Activated naive CD8-positive, alpha-beta T cell treated with anti-CD3 and anti-CD28 coated beads, Interleukin-2, amount 50 U/mL, for 24 hours (primary cell): ENCODE measurements at regions not wholly inside any gene's neighbourhood (a gene's known extent, or its start where the extent isn't known, plus 50 kb on each side); places are given as distances from the start of the nearest gene placed in this dataset.
"Not testable (repeated sequence)": the region's sequence is repeated elsewhere in the genome, so short reads cannot be mapped to it uniquely, and the experiment has no call there.

Experiments used
- ATAC-seq: fragments of 150-1000 bp; cut with Tn5 transposase; one replicate; pipeline ENCODE4 v1.10.0; 2021
- DNase-seq: peaks from one replicate; pipeline ENCODE4 v3.0.0; 2021
- H3K27ac Mint-ChIP-seq: one replicate; pipeline ENCODE4 v1.8.0; 2021; ENCODE audit warnings: mild to moderate bottlenecking, mixed read lengths
- H3K27me3 Mint-ChIP-seq: one replicate; pipeline ENCODE4 v1.8.0; 2021; ENCODE audit warnings: mixed read lengths
- H3K36me3 Mint-ChIP-seq: one replicate; pipeline ENCODE4 v1.8.0; 2021; ENCODE audit warnings: low read depth, mixed read lengths
- H3K4me1 Mint-ChIP-seq: one replicate; pipeline ENCODE4 v1.8.0; 2021; ENCODE audit warnings: mixed read lengths
- H3K4me3 Mint-ChIP-seq: one replicate; pipeline ENCODE4 v1.8.0; 2021; ENCODE audit warnings: mild to moderate bottlenecking, moderate library complexity, mixed read lengths
- H3K9me3 Mint-ChIP-seq: one replicate; pipeline ENCODE4 v1.8.0; 2021; ENCODE audit warnings: mixed read lengths

DNA sequence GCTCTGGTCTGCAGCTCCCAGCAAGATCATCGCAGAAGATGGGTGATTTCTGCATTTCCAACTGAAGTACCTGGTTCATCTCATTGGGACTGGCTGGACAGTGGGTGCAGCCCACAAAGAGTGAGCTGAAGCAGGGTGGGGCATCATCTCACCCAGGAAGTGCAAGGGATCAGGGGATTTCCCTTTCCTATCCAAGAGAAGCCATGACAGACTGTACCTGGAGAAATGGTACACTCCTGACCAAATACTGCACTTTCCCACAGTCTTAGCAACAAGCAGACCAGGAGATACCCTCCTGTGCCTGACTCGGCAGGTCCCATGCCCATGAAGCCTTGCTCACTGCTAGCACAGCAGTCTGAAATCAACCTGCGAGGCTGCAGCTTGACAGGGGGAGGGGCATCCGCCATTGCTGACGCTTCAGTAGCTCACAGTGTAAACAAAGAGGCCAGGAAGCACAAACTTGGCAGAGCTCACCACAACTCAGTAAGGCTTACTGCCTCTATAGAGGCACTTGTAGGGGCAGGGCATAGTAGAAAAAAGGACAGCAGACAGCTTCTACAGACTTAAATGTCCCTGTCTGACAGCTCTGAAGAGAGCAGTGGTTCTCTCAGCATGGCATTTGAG lies 60.5 kb downstream of the AREG start:
- H3K27me3 Mint-ChIP-seq: peaks cover 22% of the 10 kb centered on the region
- H3K4me3 Mint-ChIP-seq, H3K27ac Mint-ChIP-seq, H3K4me1 Mint-ChIP-seq, H3K36me3 Mint-ChIP-seq, H3K9me3 Mint-ChIP-seq, DNase-seq, ATAC-seq: not testable (repeated sequence)

DNA sequence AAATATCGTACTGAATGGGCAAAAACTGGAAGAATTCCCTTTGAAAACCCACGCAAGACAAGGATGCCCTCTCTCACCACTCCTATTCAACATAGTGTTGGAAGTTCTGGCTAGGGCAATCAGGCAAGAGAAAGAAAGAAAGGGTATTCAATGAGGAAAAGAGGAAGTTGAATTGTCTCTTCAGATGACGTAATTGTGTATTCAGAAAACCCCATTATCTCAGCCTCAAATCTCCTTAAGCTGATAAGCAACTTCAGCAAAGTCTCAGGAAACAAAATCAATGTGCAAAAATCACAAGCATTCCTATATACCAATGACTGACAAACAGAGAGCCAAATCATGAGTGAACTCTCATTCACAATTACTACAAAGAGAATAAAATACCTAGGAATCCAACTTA lies 64.4 kb downstream of the AREG start:
- DNase-seq, H3K4me3 Mint-ChIP-seq, ATAC-seq, H3K27ac Mint-ChIP-seq, H3K4me1 Mint-ChIP-seq, H3K9me3 Mint-ChIP-seq, H3K36me3 Mint-ChIP-seq: not testable (repeated sequence)
- H3K27me3 Mint-ChIP-seq: peaks cover 20% of the 10 kb centered on the region

DNA sequence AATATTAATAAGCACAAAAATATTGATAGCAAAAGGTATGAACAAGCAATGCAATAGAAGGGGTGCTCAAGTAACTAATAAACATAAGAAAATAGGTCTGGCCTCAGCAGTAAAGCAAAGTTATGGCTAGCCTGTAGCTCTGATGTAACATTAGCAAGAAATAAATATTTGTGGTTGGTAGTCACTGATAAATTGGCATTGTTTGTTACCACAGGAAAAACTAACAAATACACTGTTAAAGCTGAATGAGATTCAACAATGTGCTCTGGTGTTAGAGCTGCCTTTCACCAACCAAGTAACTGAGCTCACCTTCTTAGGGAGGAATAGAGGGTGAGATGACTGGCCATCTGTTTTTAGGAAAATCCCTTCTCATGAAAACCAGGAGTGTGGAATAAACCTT lies 71.4 kb downstream of the AREG start:
- no peaks in the 10 kb centered on the region for H3K36me3 Mint-ChIP-seq

DNA sequence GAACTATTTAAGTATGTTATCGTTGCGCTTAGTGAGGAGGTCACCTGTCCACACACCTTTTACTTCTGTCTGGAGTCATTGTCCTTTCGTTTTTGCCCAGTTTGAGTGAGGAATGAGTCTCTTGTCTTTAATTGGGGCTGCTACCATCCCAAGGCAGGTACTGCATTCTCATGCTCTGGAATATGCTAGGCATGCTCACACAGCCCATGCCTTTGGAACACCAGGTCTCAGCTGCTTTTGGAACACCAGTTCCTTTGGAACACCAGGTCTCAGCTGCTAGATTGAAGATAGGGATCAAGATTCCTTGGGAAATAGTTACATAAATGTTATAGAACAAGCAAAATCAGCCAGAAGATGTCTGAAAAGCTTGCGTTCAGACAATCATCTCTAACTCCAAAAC lies 73.1 kb downstream of the AREG start:
- Mint-ChIP-seq H3K4me1 (no peaks in the 10 kb centered on the region), H3K27me3 (no peaks in the 10 kb centered on the region), H3K36me3 (no peaks in the 10 kb centered on the region), H3K4me3 (no peak overlapping the region), H3K27ac (no peak overlapping the region), H3K9me3 (no peaks in the 10 kb centered on the region)
- ATAC-seq (no peak), DNase-seq (no peak)

More for the DNA sequence above, 71.4 kb downstream of the AREG start:
- Mint-ChIP-seq H3K27me3 (no peaks in the 10 kb centered on the region), H3K4me3 (no peak overlapping the region), H3K27ac (no peak overlapping the region), H3K9me3 (no peaks in the 10 kb centered on the region), H3K4me1 (no peaks in the 10 kb centered on the region)
- ATAC-seq (no peak), DNase-seq (no peak)

DNA sequence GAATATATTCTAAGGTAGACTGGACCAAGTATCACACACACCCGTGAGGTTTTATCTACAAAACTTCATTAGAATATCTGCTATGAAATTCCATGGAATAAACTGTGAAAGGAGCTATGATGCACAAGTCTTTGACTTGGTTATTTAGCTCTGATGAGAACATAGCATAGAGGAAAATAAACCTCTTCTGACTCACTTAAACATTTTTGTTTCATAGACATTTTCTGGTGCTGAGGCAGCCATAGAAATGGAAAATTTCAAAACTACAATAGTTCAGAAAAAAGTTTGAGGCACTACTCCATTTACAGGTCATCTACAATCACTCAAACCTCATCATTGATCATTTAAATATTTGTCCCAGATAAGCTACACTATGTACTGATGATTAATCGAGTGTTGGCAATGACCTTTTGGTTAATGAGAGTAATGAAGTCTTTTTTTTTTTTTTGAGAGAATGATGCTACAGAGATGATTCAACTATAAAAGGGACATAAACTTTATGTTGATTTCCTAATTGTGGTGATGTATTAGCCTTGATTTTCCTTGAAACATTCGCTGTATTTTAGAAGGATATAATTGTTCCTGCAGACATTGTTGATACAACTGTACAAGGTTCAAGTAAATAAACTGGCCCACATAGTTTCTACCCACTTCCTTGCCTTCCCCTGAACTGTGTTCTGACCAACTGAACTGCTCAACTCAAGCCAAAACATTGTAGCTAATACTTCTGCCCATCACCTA lies 77.5 kb downstream of the AREG start:
- Mint-ChIP-seq H3K4me1 (peaks cover 3% of the 10 kb centered on the region), H3K27me3 (peaks cover 5% of the 10 kb centered on the region), H3K27ac (no peak overlapping the region), H3K4me3 (no peak overlapping the region), H3K36me3 (no peaks in the 10 kb centered on the region), H3K9me3 (no peaks in the 10 kb centered on the region)
- no peak for DNase-seq
- no peak for ATAC-seq

DNA sequence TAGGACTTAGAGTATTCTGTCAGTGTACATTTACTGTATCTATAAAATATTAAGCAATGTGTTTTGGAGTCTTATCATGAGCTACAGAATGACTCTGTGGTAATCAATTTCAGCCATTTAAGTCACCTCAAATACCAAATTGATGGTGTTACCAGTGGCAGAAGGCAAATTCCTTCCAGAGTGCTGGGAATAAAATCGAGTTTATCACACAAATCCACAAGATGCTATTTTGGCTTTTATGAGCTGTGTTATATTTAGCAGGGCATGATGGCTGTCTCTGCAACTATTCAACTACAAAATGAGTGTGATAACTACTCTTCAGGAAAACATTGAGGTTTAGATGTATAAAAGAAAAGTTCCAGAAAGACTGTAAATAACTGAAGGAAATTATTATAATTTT lies 78.2 kb downstream of the AREG start:
- H3K4me3 Mint-ChIP-seq: no peak overlapping the region
- no peaks in the 10 kb centered on the region for H3K9me3 Mint-ChIP-seq
- no peaks in the 10 kb centered on the region for H3K36me3 Mint-ChIP-seq
- H3K4me1 Mint-ChIP-seq: peaks cover 3% of the 10 kb centered on the region
- ATAC-seq: no peak
- H3K27ac Mint-ChIP-seq: no peak overlapping the region
- no peak for DNase-seq
- peaks cover 5% of the 10 kb centered on the region for H3K27me3 Mint-ChIP-seq

DNA sequence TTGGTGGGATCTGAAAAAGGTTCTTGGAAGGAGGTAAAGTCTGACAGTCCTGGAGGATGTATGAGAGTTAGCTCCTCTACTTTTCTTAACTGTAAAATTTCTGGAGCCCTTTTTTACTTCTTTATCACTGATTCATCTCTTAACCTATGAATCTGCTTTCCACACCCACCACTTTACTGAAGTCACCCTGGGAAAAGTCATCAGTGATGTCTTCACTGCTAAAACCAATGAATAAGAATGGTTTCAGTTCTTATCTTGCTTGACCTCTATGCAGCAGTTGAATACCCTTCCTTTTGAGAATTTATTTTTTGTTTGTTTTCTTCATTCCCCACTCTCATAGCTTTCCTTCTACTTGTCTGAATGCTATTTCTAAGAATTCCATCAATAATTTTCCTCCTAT lies 80.0 kb downstream of the AREG start:
- Mint-ChIP-seq H3K36me3 (no peaks in the 10 kb centered on the region), H3K4me3 (no peak overlapping the region), H3K9me3 (no peaks in the 10 kb centered on the region), H3K27ac (no peak overlapping the region), H3K27me3 (peaks cover 5% of the 10 kb centered on the region), H3K4me1 (peaks cover 3% of the 10 kb centered on the region)
- DNase-seq (no peak), ATAC-seq (peak; percentile 73)

DNA sequence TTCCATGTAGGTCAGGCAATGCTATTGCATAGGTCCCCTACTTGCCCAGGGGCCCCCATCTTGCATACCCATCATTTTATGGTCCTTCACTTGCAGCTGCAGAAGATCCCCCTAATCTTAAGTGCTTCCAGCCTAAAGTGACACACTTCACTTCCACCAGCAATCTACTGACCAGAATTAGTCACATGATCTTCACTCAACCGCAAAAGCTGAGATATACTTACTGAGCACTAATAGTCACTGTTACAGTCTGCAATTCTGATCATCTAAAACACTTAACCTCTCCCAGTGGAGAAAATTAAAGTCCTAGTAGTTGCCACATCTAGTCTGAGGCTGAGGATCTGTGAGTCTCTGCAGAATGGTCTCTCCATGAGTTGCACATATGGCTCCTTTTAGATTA lies 82.1 kb downstream of the AREG start:
- no peak for ATAC-seq
- no peak for DNase-seq
- H3K27me3 Mint-ChIP-seq: peaks cover 5% of the 10 kb centered on the region
- no peak overlapping the region for H3K4me3 Mint-ChIP-seq
- H3K9me3 Mint-ChIP-seq: no peaks in the 10 kb centered on the region
- H3K36me3 Mint-ChIP-seq: no peaks in the 10 kb centered on the region
- H3K4me1 Mint-ChIP-seq: peaks cover 3% of the 10 kb centered on the region
- H3K27ac Mint-ChIP-seq: no peak overlapping the region

DNA sequence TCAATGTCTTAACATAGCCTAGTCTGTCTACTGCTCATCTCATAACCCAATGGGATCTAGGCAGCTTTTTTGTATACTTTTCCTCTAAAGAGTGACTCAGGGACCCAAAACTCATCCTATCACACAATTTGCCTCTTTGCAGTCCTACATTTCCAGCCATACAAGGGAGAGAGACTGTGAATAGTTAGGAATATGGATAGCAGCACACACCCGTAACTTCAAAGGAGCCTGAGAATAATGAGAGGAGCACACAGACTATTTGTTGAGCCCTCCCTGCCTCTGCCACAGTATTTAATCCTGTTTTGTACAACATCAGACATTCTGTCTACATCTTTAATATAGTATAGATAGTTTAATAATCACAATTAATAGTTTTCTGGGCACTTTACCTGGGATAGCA lies 83.2 kb downstream of the AREG start:
- Mint-ChIP-seq H3K27me3 (peaks cover 8% of the 10 kb centered on the region), H3K36me3 (no peaks in the 10 kb centered on the region), H3K9me3 (no peaks in the 10 kb centered on the region), H3K4me1 (peaks cover 3% of the 10 kb centered on the region), H3K27ac (no peak overlapping the region), H3K4me3 (no peak overlapping the region)
- ATAC-seq (no peak), DNase-seq (no peak)

DNA sequence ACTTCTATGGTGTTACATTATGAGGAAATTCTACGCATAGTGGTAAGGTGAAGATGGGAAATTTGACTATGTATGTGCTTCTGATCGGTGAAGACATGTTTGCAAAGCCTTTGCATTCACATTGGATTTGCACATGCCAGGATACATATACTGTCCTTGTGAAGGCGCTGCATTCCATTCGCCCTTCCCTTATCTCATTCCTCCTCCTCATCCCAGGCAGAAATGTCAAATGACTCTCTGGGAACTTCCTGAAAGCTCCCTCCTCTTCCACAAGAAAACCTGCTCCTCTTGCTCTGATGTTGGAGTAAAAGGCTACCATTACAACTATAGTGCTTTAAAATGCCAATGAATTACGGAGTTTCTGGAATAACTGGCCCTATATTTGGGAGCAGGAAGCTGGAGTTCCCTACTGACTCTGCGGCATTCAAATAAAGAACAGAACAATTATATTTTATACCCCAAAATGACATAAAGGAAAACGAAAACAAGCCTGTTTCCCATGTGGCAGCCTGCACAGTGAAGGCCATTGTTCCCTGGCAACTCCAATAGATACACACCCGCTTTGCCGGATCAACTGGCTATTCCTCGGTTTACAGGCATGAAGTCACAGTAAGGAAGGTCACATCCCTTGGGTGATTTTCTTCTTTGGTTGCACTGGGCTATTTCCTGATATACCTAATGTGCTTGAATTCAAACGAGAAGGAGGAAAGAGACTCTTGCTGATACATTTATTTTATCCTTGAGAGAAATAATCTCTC lies 84.5 kb downstream of the AREG start:
- no peak overlapping the region for H3K4me3 Mint-ChIP-seq
- DNase-seq: no peak
- no peaks in the 10 kb centered on the region for H3K9me3 Mint-ChIP-seq

DNA sequence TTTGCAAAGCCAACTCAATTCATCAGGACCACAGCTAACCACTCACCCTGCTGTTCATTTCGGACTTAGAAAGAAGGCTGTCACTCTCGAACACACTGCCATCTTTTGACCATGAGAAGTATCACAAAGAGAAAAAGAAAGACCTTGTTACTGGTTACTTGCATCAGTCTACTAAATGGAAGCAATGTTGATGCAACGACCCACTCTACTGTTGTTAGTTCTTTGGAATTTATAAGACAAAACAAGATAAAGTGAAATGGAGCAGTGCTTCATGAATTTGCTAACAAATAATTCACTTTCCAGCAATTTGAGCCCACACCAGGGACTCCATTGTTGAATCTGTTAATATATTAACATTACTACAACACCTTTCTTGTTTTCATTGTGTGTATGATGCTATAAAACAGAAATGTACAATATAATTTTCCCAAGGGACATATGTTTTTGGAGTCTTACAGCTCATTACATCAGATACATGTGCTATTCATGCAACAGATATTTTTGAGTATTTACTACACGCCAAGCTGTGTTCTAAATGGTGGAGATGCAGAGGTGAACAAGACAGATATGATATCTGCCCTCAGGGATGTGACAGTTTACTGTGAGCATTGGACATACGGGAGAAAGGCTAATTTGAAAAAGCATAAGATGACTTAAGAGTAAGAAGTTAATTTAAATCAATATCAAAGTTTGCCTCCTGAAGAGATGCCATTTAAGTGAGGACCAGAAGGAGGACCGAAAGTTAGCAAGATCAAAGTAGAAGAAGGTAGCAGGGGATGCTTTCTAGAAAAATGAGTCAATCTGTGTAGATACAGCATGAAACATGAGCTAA lies 87.2 kb downstream of the AREG start:
- no peaks in the 10 kb centered on the region for H3K9me3 Mint-ChIP-seq
- DNase-seq: no peak
- H3K27ac Mint-ChIP-seq: no peak overlapping the region
- H3K4me3 Mint-ChIP-seq: no peak overlapping the region
- H3K36me3 Mint-ChIP-seq: no peaks in the 10 kb centered on the region
- ATAC-seq: peak; percentile 54
- H3K4me1 Mint-ChIP-seq: no peaks in the 10 kb centered on the region
- peaks cover 6% of the 10 kb centered on the region for H3K27me3 Mint-ChIP-seq

More for the DNA sequence above, 84.5 kb downstream of the AREG start:
- H3K4me1 Mint-ChIP-seq: peaks cover 3% of the 10 kb centered on the region
- no peaks in the 10 kb centered on the region for H3K36me3 Mint-ChIP-seq
- no peak for ATAC-seq
- H3K27me3 Mint-ChIP-seq: peaks cover 8% of the 10 kb centered on the region
- no peak overlapping the region for H3K27ac Mint-ChIP-seq

DNA sequence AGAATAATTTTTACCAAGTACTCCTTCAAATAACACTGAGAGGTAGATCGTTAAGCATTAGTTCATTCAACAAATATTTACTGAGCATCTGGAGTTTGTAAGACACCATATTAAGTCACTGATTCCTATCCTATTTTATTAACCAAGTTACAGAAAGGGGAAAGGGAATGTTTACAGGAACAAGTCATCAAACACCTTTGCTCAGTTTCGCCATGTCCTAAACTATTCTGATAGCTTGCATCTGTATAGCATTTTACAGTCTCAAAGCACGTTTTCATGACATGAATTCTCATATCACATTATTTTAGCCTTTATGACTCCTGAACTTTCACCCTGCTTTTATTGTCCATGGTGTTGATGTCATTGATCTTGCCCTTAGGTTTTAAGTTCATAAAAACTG lies 89.2 kb downstream of the AREG start:
- DNase-seq: no peak
- Mint-ChIP-seq H3K36me3 (no peaks in the 10 kb centered on the region), H3K9me3 (no peaks in the 10 kb centered on the region), H3K4me3 (no peak overlapping the region), H3K27ac (no peak overlapping the region), H3K27me3 (peaks cover 7% of the 10 kb centered on the region), H3K4me1 (no peaks in the 10 kb centered on the region)
- ATAC-seq: no peak

DNA sequence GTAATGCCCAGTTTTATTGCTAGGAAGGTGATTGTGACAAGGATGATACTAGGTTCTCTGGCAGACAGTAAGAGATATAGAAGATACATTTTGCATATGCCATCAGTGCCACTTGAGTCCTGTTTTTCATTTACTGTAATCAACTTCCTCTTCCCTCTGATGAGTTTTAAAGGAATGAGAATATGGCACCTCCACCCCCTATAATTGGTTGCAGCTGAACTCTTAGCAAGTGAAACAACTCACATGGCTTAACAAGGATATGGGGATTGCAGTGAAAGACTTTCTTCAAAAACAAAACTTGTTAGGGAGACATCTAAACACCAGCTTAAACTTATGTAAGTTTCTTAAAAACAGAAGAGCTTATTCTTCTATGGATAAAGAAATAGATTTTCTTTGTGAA lies 90.0 kb downstream of the AREG start:
- ATAC-seq: no peak
- peaks cover 7% of the 10 kb centered on the region for H3K27me3 Mint-ChIP-seq
- no peaks in the 10 kb centered on the region for H3K9me3 Mint-ChIP-seq
- DNase-seq: no peak
- H3K4me1 Mint-ChIP-seq: no peaks in the 10 kb centered on the region
- no peaks in the 10 kb centered on the region for H3K36me3 Mint-ChIP-seq
- H3K27ac Mint-ChIP-seq: no peak overlapping the region
- no peak overlapping the region for H3K4me3 Mint-ChIP-seq

DNA sequence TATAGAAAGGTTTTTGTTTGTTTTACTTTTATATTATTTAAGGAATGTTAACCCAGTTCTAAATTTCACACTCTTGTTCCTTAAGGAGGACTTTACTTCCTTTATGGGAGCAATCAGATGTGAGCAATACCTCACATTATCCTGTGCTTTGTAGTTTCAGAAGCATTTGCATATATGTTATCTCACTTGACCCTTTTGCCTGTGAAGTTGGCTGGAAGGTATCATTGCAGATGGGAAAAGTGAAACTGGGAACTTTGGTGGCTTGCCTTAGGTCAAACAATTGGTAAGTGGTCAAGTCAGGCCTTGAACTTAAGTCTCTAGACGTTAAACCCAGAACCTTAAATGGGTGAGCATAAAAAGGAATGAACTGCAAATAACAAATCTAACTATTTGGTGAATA lies 90.6 kb downstream of the AREG start:
- no peaks in the 10 kb centered on the region for H3K36me3 Mint-ChIP-seq
- DNase-seq (no peak), ATAC-seq (no peak)
- no peaks in the 10 kb centered on the region for H3K9me3 Mint-ChIP-seq
- H3K4me1 Mint-ChIP-seq: no peaks in the 10 kb centered on the region
- peaks cover 7% of the 10 kb centered on the region for H3K27me3 Mint-ChIP-seq
- H3K4me3 Mint-ChIP-seq: no peak overlapping the region
- H3K27ac Mint-ChIP-seq: no peak overlapping the region
